Activated naive CD4-positive, alpha-beta T cell treated with anti-CD3 and anti-CD28 coated beads, Interleukin-2, amount 50 U/mL, for 16 hours (primary cell): ENCODE measurements at regions not wholly inside any gene's neighbourhood (a gene's known extent, or its start where the extent isn't known, plus 50 kb on each side); places are given as distances from the start of the nearest gene placed in this dataset.
"Not testable (repeated sequence)": the region's sequence is repeated elsewhere in the genome, so short reads cannot be mapped to it uniquely, and the experiment has no call there.

Experiments used
- DNase-seq: peaks from one replicate; pipeline ENCODE4 v3.0.0-alpha.2; 2020

GRCh38 chr19:56949626-56950025 is 109.1 kb upstream of the PEG3 start:
- DNase-seq = no peak

GRCh38 chr19:56951672-56952071 is 111.1 kb upstream of the PEG3 start:
- DNase-seq = no peak

- no peak for DNase-seq
These were observed 112.9 kb upstream of the PEG3 start for GRCh38 chr19:56953470-56953869.

- DNase-seq = no peak
These were observed 115.2 kb upstream of the PEG3 start for GRCh38 chr19:56955637-56956216.

- DNase-seq = no peak
These were observed 116.1 kb upstream of the PEG3 start for GRCh38 chr19:56956503-56957226.

GRCh38 chr19:56959205-56959604 is 118.7 kb upstream of the PEG3 start:
- no peak for DNase-seq

GRCh38 chr19:56960959-56961543 is 120.5 kb upstream of the PEG3 start:
- DNase-seq = no peak

- no peak for DNase-seq
These were observed 123.9 kb upstream of the PEG3 start for GRCh38 chr19:56964410-56964920.

GRCh38 chr19:56966225-56966696 is 125.7 kb upstream of the PEG3 start:
- DNase-seq = no peak

GRCh38 chr19:56966697-56967299 is 126.3 kb upstream of the PEG3 start:
- no peak for DNase-seq

- DNase-seq = no peak
These were observed 128.6 kb upstream of the PEG3 start for GRCh38 chr19:56969156-56969555.

GRCh38 chr19:56969759-56970178 is 129.2 kb upstream of the PEG3 start:
- DNase-seq = no peak

GRCh38 chr19:56971230-56971629 is 130.7 kb upstream of the PEG3 start:
- DNase-seq = no peak

GRCh38 chr19:56972291-56972841 is 131.8 kb upstream of the PEG3 start:
- DNase-seq = no peak

GRCh38 chr19:56973713-56974555 is 133.4 kb upstream of the PEG3 start:
- no peak for DNase-seq

GRCh38 chr19:56974556-56975207 is 134.2 kb upstream of the PEG3 start:
- no peak for DNase-seq

GRCh38 chr19:56976300-56976699 is 135.8 kb upstream of the PEG3 start:
- no peak for DNase-seq

GRCh38 chr19:56976995-56977906 is 136.7 kb upstream of the PEG3 start:
- DNase-seq = no peak

- DNase-seq = no peak
These were observed 137.6 kb upstream of the PEG3 start for GRCh38 chr19:56978023-56978565.

- not testable (repeated sequence) for DNase-seq
These were observed 139.5 kb upstream of the USP29 start for GRCh38 chr19:56980326-56980725.
